Nephron (organoid): ENCODE measurements at regions not wholly inside any gene's neighbourhood (a gene's known extent, or its start where the extent isn't known, plus 50 kb on each side); places are given as distances from the start of the nearest gene placed in this dataset.

Experiments
- H3K27ac Mint-ChIP-seq, 3 experiments: 2 replicates each; pipeline ENCODE4 v1.8.0; 2020; ENCODE audit warnings: mixed read lengths in 3 of 3, mild to moderate bottlenecking in 2 of 3, moderate library complexity in 1 of 3
- H3K27me3 Mint-ChIP-seq: 2 replicates; pipeline ENCODE4 v1.8.0; 2021; ENCODE audit warnings: low read depth, mild to moderate bottlenecking, moderate library complexity, mixed read lengths
- H3K36me3 Mint-ChIP-seq: 2 replicates; pipeline ENCODE4 v1.8.0; 2020; ENCODE audit warnings: low read depth, mixed read lengths
- H3K4me1 Mint-ChIP-seq: 2 replicates; pipeline ENCODE4 v1.8.0; 2020; ENCODE audit warnings: mixed read lengths
- H3K4me3 Mint-ChIP-seq, 3 experiments: 2 replicates each; pipeline ENCODE4 v1.8.0; 2020; ENCODE audit warnings: mild to moderate bottlenecking in 3 of 3, mixed read lengths in 3 of 3, moderate library complexity in 2 of 3
- H3K9me3 Mint-ChIP-seq: 2 replicates; pipeline ENCODE4 v1.8.0; 2020; ENCODE audit warnings: mixed read lengths
- CTCF ChIP-seq, 3 experiments: fragments of 200-600 bp; sonication (generic); IDR thresholded peaks; one replicate each; pipeline ENCODE4 v1.5.0; 2021; ENCODE audit warnings: antibody characterized with exemption in 3 of 3; ENCODE audit not compliant: unreplicated experiment in 3 of 3

GRCh38 chr1:207966521-207966920 is 55.6 kb upstream of the CD34 start:
- peaks cover 42% of the 10 kb centered on the region for H3K4me1 Mint-ChIP-seq

GRCh38 chr1:207965392-207966387 is 54.8 kb upstream of the CD34 start:
- Mint-ChIP-seq H3K36me3 (no peaks in the 10 kb centered on the region), H3K4me1 (peaks cover 36% of the 10 kb centered on the region), H3K27ac (no peak overlapping the region), H3K9me3 (no peaks in the 10 kb centered on the region), H3K27me3 (peaks cover 31% of the 10 kb centered on the region), H3K4me3 (peak overlapping the region in 1 of 3 experiments; percentile 11)
- no peak for TF ChIP-seq CTCF (IDR thresholded peaks at IDR 0.05; ENCODE audit: unreplicated experiment in 3 of 3)

More at GRCh38 chr1:207966521-207966920, 55.6 kb upstream of the CD34 start:
- Mint-ChIP-seq H3K9me3 (no peaks in the 10 kb centered on the region), H3K36me3 (no peaks in the 10 kb centered on the region), H3K27me3 (peaks cover 27% of the 10 kb centered on the region), H3K4me3 (no peak overlapping the region), H3K27ac (no peak overlapping the region)
- no peak for TF ChIP-seq CTCF (IDR thresholded peaks at IDR 0.05; ENCODE audit: unreplicated experiment in 3 of 3)

- TF ChIP-seq CTCF (IDR thresholded peaks at IDR 0.05; ENCODE audit: unreplicated experiment in 3 of 3) = no peak
- Mint-ChIP-seq H3K36me3 (no peaks in the 10 kb centered on the region), H3K27me3 (peaks cover 43% of the 10 kb centered on the region), H3K4me3 (peak overlapping the region; percentile 65 to 71 (median 68)), H3K9me3 (no peaks in the 10 kb centered on the region), H3K27ac (peak overlapping the region; percentile 40 to 75 (median 71)), H3K4me1 (peaks cover 30% of the 10 kb centered on the region)
Observed at GRCh38 chr1:207964195-207964966, 53.5 kb upstream of the CD34 start.

- Mint-ChIP-seq H3K36me3 (no peaks in the 10 kb centered on the region), H3K27me3 (peaks cover 47% of the 10 kb centered on the region), H3K4me3 (peak overlapping the region; percentile 89 to 92 (median 90)), H3K27ac (peak overlapping the region; percentile 74 to 98 (median 89)), H3K4me1 (peaks cover 25% of the 10 kb centered on the region), H3K9me3 (no peaks in the 10 kb centered on the region)
- TF ChIP-seq CTCF (IDR thresholded peaks at IDR 0.05; ENCODE audit: unreplicated experiment in 3 of 3) = peak; percentile 99 to 100 (median 100)
Observed at GRCh38 chr1:207963427-207964194, 52.7 kb upstream of the CD34 start.

GRCh38 chr1:207962716-207963426 is 51.9 kb upstream of the CD34 start:
- peaks cover 54% of the 10 kb centered on the region for H3K27me3 Mint-ChIP-seq
- H3K27ac Mint-ChIP-seq = peak overlapping the region; percentile 74 to 98 (median 89)
- no peaks in the 10 kb centered on the region for H3K36me3 Mint-ChIP-seq
- H3K9me3 Mint-ChIP-seq = no peaks in the 10 kb centered on the region
- peaks cover 24% of the 10 kb centered on the region for H3K4me1 Mint-ChIP-seq
- TF ChIP-seq CTCF (IDR thresholded peaks at IDR 0.05; ENCODE audit: unreplicated experiment in 3 of 3) = no peak
- H3K4me3 Mint-ChIP-seq = peak overlapping the region; percentile 89 to 92 (median 90)
